GM12891 (cell line): ENCODE measurements at regions not wholly inside any gene's neighbourhood (a gene's known extent, or its start where the extent isn't known, plus 50 kb on each side); places are given as distances from the start of the nearest gene placed in this dataset.
"Not testable (repeated sequence)": the region's sequence is repeated elsewhere in the genome, so short reads cannot be mapped to it uniquely, and the experiment has no call there.

ENCODE experiments used
- DNase-seq: peaks from one replicate; pipeline ENCODE4 v3.0.0; 2011; ENCODE audit warnings: low spot score; ENCODE audit not compliant: insufficient read length
- FAIRE-seq: peaks from 2 replicates; lab custom pipeline; 2011; peaks lifted over from hg19 to GRCh38; lab: Jason Lieb, UNC
- PAX5 ChIP-seq: IDR thresholded peaks from 2 replicates; pipeline ENCODE4 v1.6.1; 2011; ENCODE audit warnings: low read length, moderate library complexity, mild to moderate bottlenecking; ENCODE audit not compliant: insufficient read depth, severe bottlenecking
- POLR2A ChIP-seq: IDR thresholded peaks from 2 replicates; pipeline ENCODE4 v1.6.1; 2011; ENCODE audit warnings: low read depth, low read length, control low read depth
- POLR2AphosphoS5 ChIP-seq: IDR thresholded peaks from 2 replicates; pipeline ENCODE4 v1.6.1; 2011; ENCODE audit warnings: low read depth, low read length, control low read depth
- POU2F2 ChIP-seq: IDR thresholded peaks from 2 replicates; pipeline ENCODE4 v1.6.1; 2011; ENCODE audit warnings: low read depth, mild to moderate bottlenecking, control low read depth, low read length, moderate library complexity
- SPI1 ChIP-seq: IDR thresholded peaks from 2 replicates; pipeline ENCODE4 v1.6.1; 2011; ENCODE audit warnings: low read depth, low read length, control low read depth
- TAF1 ChIP-seq: IDR thresholded peaks from 2 replicates; pipeline ENCODE4 v1.6.1; 2011; ENCODE audit warnings: low read depth, low read length, control low read depth

DNA sequence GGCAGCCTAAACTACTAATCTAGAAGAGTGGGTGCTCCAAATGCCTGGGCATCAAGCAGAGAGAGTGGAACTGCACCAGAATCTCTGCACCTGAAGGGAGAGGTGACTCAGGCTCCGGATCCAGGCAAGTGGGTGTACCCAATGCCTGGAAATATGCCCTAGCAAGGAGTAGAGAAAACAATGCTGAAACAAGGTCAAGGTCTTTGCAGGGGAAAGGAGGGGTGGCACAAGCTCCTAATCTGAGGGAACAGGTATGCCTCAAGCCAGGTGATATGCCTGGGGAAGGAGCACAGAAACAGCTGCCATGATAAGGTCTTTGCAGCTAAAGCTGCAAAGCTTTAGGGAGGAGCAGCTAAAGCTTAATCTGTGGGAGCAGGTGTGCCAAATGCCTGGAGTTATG, 136.0 kb upstream of the KITLG start:
- DNase-seq (no peak), FAIRE-seq (no peak)
- TF ChIP-seq POU2F2 (no peak), PAX5 (no peak)

DNA sequence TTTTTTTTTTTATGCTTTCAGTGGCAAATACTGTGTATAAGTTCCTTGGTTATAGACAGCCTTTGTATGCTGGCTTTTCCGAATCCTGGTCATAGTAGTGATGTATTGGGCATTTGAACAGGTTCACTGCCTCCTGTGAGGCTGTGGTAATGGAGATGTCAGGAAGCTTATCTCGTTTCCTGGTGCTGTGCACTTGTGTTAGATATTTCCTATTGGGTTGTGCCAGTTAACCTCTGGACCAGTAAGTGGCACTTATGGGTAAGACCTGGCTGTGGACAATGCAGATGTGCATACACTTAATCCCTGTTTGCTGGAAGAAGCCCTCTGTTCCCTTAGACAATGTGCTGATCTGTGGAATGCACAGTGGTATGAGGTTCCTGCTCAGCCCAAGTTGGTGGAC, 135.4 kb upstream of the KITLG start:
- no peak for FAIRE-seq
- no peak for DNase-seq
- TF ChIP-seq POU2F2 = no peak

DNA sequence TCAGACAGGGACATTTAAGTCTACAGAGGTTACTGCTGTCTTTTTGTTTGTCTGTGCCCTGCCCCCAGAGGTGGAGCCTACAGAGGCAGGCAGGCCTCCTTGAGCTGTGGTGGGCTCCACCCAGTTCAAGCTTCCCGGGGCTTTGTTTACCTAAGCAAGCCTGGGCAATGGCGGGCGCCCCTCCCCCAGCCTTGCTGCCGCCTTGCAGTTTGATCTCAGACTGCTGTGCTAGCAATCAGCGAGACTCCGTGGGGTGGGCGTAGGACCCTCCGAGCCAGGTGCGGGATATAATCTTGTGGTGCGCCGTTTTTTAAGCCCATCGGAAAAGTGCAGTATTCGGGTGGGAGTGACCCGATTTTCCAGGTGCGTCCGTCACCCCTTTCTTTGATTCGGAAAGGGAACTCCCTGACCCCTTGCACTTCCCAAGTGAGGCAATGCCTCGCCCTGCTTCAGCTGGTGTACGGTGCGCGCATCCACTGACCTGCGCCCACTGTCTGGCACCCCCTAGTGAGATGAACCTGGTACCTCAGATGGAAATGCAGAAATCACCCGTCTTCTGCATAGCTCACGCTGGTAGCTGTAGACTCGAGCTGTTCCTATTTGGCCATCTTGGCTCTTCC, 134.1 kb upstream of the KITLG start:
- not testable (repeated sequence) for FAIRE-seq, DNase-seq

DNA sequence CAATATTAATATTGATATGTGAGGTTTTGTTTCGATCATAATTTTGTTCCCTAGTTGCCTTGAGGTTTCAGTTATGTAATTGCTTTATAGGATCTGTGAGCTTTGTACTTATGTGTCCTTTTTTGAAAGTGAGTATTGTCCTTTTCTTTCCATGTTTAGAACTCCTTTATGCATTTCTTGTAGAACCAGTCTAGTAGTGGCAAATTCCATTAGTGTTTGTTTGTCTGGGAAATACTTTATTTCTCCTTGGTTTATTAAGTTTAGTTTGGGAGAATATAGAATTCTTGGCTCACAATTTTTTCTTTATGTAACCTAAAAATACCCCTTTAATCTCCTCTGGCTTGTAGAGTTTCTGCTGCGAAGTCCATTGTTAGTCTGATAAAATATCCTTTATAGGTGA, 127.5 kb upstream of the KITLG start:
- DNase-seq (no peak), FAIRE-seq (no peak)
- TF ChIP-seq PAX5 (no peak), SPI1 (no peak), POLR2A (no peak), TAF1 (no peak), POLR2AphosphoS5 (no peak), POU2F2 (no peak)

DNA sequence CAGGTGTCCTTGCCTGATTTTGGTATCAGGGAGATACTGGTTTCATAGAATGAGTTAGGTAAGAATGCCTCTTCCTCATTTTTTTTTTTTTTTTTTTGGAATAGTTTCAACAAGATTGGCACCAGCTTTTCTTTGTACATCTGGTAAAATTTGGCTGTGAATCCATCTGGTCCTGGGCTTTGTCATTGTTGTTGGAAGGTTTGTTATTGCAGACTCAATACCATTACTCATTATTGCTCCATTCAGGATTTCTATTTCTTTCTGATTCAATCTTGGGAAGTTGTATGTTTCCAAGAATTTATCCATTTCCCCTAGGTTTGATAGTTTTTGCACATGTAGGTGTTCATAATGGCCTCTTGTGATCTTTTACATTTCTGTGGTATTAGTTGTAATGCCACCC, 126.0 kb upstream of the KITLG start:
- no peak for FAIRE-seq
- no peak for DNase-seq
- TF ChIP-seq TAF1 (no peak), SPI1 (no peak), PAX5 (no peak), POU2F2 (no peak), POLR2AphosphoS5 (no peak), POLR2A (no peak)

DNA sequence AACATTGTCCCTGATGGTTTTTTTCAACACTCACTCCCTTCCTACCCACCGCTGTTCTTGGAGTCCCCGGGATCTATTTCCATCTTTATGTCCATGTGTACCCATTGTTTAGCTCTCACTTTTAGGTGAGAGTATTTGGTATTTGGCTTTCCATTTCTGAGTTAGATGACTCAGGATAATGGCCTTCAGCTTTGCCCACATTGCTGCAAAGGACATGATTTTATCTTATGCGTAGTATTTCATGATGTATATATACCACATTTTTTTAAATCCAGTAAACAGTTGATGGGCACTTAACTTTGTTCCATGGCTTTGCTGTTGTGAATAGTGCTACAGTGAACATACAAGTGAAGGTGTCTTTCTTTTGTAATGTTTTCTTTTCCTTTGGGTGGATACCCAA, 123.5 kb upstream of the KITLG start:
- DNase-seq = no peak
- no peak for TF ChIP-seq POU2F2
- TF ChIP-seq POLR2A = no peak
- no peak for TF ChIP-seq TAF1
- TF ChIP-seq POLR2AphosphoS5 = no peak
- TF ChIP-seq PAX5 = no peak
- no peak for TF ChIP-seq SPI1
- FAIRE-seq = no peak

DNA sequence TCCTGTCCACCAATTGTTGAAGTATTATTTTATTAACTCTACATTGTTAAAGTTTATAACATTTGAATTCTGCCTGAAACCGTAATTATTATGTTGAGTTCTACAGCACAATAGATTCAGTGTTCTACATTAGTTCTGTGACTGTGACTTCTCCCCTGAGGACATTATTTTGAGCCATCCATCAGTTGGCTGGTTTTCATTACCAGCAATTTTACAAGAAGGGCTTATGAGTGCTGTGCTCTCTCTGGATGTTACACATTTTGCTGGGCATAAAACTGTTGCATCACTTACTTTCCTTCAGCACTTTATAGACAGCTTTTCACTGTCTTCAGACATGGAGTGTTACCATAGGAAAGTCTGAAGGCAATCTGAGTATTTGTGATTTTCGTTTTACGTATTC, 118.2 kb upstream of the KITLG start:
- no peak for TF ChIP-seq POU2F2
- TF ChIP-seq POLR2A = no peak
- TF ChIP-seq POLR2AphosphoS5 = no peak
- TF ChIP-seq SPI1 = no peak
- TF ChIP-seq PAX5 = no peak
- TF ChIP-seq TAF1 = no peak
- no peak for DNase-seq
- FAIRE-seq = no peak

DNA sequence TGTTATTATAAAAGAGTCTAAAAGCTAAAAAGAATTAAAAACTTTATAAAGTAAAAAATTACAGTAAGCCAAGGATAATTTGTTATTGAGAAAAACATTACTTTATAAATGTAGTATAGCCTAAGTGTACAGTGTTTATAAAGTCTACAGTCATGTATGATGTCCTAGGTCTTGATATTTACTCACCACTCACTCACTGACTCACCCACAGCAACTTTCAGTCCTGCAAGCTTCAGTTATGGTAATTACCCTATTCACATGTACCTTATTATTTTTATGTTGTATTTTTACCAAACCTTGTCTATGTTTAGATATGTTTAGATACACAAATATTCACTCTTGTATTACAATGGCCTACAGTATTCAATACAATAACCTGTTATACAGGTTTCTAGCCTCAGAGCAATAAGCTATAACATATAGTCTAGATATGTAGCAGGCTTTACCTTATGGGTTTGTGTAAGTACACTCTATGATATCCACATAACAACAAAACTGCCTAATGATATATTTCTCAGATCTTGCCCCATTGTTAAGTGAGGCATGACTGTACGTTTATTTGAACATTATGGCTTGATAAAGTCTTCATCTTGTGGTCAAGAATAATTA, 113.7 kb upstream of the KITLG start:
- FAIRE-seq (no peak), DNase-seq (no peak)
- TF ChIP-seq POLR2AphosphoS5 (no peak), SPI1 (no peak), POU2F2 (no peak), PAX5 (no peak)

DNA sequence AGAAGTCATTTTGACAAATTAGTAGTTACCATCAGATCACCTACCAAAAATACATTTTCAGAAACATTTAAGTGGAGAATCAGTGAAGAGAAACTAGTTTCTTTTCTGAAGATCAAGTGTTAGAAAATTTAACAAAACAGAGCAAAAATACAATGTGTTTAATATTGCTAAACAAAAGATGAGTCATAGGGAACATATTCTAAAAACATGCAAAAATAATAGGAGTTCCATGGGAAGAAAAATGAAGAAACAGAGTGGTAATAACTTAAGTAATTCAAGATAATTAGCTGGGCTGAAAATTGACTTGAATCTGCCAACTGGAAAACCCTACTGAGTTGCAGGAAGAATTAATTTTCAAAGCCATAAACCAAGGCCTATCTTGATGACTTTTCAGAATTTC, 111.5 kb upstream of the KITLG start:
- FAIRE-seq = no peak
- DNase-seq = no peak
- no peak for TF ChIP-seq POLR2AphosphoS5
- TF ChIP-seq POLR2A = no peak
- no peak for TF ChIP-seq TAF1
- TF ChIP-seq POU2F2 = no peak
- TF ChIP-seq PAX5 = no peak
- TF ChIP-seq SPI1 = no peak

DNA sequence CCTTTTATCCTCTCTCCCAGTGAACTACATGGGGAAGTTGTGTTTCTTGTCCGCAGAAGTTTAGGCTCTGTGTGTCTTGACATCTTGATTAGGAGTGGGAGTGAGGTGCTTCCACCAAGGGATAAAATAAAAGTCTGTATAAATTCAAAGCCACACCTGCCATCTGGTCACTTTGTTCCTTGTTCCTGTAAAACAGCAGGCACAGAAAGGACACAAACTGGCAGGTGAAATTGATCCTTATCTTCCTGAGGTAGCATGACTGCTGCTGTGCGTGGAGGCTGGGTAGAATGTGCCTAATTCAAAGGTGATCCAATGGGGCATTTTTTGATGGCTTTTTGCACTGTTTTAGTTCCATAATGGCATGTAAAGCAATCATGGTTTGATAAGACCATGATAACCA, 104.3 kb upstream of the KITLG start:
- FAIRE-seq = no peak
- no peak for DNase-seq
- TF ChIP-seq POLR2A = no peak
- no peak for TF ChIP-seq PAX5
- no peak for TF ChIP-seq SPI1
- TF ChIP-seq POU2F2 = no peak
- no peak for TF ChIP-seq POLR2AphosphoS5
- TF ChIP-seq TAF1 = no peak

DNA sequence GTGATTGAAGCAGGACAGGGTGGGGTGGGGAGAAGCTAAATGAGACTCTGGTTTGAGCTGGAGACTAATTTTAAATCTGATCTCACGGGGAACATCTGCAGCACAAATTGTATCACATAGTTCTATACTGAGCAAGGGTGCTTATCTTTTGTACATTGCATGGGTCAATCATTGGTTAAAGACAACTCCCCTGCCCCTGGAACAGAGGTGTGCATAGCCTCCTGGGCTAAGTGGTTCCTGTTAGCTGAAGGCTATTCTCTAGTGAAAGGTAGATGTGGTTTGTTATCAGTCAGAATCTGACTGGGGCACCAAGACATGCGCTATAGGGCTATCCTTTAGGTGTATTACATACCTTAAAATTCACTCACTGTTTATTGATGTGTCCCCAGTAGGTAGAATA, 103.9 kb upstream of the KITLG start:
- DNase-seq (no peak), FAIRE-seq (no peak)
- TF ChIP-seq POLR2A = no peak
- TF ChIP-seq POLR2AphosphoS5 = no peak
- no peak for TF ChIP-seq PAX5
- no peak for TF ChIP-seq SPI1
- no peak for TF ChIP-seq POU2F2
